ENCODE measurements at regions not wholly inside any gene's neighbourhood (a gene's known extent, or its start where the extent isn't known, plus 50 kb on each side); places are given as distances from the start of the nearest gene placed in this dataset.
"Not testable (repeated sequence)": the region's sequence is repeated elsewhere in the genome, so short reads cannot be mapped to it uniquely, and the experiment has no call there.

DNA sequence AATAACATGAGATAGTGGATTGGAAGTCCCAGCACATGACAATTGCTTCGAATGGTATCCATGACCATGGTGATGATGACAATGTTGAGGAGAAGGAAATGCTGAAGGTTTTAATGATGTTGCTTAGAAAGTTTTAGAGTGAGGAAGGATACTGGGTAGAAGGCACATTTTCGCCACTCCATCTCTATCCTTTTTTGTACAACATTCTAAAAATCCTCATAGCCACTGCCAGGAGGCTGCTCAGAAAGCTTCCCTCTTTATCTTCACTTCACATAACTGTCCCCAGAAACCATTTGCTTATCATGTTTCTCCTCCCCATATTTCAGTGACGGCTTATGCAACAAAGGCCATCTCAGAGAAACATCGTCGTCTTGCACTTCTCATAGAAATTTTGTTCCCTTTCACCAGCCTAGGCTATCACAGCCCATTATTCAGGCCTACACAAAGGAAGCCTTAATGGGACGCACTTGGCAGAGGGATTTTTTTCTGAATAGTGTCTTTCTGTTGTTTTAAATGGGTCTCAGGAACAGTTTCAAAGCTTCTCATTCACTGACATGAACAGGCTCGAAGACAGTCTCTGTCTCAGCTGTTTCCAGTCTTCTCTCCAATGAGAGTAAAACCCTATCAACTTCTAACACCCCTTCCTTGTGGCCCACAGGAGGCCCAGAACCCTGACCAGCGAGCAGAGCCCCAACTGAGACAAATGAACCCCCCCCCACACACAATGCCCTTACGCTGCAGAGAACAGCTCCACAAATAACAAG is 506.7 kb downstream of the HAPSTR1 start:
- peak; percentile 92 for DNase-seq

- DNase-seq: no peak
Measured at GRCh38 chr16:9598731-9599083, 507.3 kb downstream of the HAPSTR1 start.

DNA sequence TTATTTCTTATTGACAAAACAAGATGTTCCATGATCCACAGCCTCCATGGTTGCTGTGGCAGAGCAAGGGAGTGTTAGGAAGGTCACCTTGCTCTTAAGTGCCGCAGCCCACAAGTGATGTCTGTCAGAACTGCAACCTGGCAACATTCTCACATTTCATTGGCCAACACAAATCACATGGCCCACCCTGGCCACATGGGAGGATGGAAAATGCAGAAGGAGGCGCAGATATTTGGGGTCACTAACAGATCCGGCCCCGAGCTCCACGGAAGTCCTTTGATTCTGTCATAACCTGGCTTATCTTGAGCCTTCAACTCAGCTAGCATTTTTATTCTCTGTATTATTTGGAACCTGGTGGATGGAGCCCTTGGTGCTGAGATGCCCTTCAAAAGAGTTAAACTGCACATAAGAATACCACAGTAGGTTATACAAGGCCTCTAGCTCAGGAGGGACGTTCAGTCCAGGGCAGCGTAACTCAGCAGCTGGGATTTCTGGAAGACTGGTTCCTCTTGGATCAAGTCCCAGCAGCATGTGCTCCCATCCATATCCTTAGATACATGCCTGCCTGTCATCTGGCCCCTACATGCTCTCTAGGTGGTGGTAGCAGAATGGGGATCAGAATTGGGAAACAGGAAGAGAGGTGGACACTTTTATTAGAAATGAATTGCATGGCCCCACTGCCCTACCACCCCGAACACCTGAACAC is 508.1 kb downstream of the HAPSTR1 start:
- peak; percentile 16 for DNase-seq

DNA sequence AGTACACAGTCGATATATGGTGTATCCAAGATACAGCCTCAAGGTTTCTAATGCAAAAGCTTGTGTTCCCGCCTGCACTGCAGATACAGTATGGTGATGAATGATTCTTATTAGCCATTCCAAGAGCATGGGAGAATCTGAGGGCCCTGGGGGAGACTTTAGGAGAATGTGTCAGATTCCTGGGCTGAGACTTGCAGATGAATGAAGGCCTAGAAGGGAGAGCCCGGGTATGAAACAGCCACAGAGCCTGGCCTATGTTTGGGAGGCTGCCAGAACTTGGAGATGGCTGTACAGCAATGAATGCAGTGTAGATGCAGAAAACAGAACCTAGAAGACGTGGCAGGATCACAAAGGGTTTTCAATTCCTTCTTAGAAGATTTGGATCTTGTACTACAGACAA is 510.7 kb downstream of the HAPSTR1 start:
- no peak for DNase-seq

- DNase-seq: peak; percentile 5
Measured at GRCh38 chr16:9603316-9603715, 511.9 kb downstream of the HAPSTR1 start.

- DNase-seq: no peak
Measured at GRCh38 chr16:9607515-9608230, 516.2 kb downstream of the HAPSTR1 start.

GRCh38 chr16:9610727-9611126 is 519.3 kb downstream of the HAPSTR1 start:
- peak; percentile 38 for DNase-seq

DNA sequence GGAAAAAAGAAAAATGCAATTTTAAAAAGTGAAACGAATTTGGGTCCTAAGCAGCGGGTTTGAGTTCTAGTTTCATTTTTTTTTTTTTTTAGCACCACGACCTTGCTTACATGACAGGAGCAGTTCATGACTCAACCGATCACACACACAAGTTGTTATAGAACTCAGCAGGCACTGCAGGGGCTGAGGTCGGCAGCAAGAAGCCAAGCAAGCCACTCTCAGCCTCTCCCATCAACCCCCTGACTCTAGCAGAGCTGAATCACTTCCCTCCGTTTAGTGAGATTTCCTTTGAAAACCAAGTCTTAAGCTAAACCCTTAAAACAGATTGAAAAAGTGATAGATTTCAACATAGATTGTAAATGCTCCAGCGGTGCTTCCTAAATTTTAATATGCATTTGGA is 520.8 kb downstream of the HAPSTR1 start:
- no peak for DNase-seq

GRCh38 chr16:9614389-9614788 is 522.9 kb downstream of the HAPSTR1 start:
- DNase-seq: no peak

GRCh38 chr16:9622268-9622667 is 530.8 kb downstream of the HAPSTR1 start:
- no peak for DNase-seq

DNA sequence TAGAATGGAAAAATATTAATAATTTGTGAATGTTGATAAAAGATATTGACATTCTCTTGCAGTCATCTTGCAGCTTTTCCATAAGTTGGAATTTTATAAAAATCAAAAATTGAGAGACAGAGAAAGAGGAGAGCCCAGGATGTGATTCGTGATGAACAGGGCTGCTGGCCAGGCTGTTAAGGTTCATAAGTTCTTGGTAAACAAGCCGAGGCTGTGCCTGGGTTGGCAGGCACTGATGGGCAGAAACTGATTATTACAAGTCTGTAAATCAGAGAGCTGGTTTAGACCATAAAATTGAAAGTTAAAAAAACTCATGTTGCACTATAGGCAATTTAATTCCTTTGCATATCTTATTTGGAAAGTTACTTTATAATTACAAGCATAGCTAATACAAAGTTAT is 533.7 kb downstream of the HAPSTR1 start:
- DNase-seq: no peak

DNA sequence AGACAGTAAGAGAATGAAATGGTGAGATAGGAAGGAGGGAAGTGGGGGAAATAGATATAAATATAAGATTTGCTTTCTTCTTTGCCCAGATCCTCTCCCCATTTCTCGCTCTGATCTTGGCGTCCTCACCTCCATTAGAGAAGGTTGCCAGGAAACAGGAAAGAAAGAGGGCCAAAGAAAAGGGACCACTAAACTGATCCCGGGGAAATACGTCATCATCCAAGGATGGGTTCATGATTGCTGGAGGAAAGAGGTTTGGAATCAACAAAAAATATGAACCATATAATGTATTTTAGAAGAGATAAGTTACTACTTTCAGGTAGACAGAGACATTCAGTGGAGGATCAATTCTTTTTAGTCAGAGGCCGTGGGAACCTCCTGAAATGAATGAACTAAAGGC is 536.0 kb downstream of the HAPSTR1 start:
- DNase-seq: no peak

GRCh38 chr16:9630119-9630518 is 538.7 kb downstream of the HAPSTR1 start:
- no peak for DNase-seq

DNA sequence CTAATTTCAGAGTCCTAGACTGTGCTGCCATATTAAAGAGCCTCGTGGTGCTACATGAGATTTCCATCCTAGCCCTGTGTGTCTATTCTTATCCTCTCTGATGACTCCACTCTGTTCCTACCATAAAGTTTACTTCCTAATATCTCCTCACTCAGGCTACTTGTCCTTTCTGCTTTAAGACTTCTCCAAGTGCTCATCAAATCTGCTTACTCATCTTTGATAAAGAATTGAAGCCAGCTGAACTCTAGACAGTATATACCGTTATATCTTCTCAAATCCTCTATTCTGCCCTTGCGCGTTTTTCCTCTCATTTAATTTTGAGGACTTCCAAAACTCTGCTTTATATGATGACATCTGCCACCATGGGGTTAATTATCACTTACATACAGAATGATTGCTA is 539.5 kb downstream of the HAPSTR1 start:
- peak; percentile 2 for DNase-seq

- no peak for DNase-seq
Measured at GRCh38 chr16:9633844-9634243, 542.4 kb downstream of the HAPSTR1 start.

DNA sequence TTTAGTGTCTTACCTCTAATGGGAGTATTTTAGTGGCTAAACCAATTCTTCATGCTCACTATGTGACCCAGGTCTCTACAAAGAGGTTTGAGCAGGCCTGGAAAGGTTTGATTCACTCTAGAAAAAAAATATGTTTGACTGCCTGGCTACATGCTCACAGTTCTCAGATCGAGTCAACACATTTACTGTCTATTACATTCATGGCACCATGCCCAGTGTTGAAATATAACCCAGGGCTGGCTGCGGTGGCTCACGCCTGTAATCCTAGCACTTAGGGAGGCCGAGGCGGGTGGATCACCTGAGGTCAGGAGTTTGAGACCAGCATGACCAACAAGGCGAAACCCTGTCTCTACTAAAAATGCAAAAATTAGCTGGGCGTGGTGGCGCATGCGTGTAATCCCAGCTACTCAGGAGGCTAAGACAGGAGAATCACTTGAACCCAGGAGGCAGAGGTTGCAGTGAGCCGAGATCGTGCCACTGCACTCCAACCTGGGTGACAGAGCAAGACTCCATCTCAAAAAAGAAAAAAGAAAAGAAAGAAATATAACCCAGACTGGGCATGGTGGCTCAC is 543.8 kb downstream of the HAPSTR1 start:
- DNase-seq: not testable (repeated sequence)

GRCh38 chr16:9644258-9644657 is 538.0 kb downstream of the GRIN2A start:
- DNase-seq: no peak

DNA sequence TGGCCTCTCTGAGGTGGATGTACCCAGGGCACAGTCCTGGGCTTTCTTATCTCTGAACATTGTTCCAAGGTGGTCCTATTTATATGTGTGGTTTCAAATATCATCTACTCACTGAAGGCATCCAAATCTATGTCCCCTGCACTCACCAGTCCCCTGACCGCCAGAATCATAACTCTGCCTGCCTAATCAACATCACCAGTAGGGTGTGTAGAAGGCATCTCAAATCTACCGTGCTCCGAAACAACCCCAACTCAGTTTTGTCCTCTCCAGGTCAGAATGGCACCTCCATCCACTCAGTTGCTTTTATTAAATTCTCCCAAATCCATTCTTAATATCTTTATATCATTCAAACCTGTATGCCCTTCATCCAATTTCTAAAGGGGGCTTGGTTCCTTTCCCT is 536.3 kb downstream of the GRIN2A start:
- DNase-seq: no peak

GRCh38 chr16:9647981-9648701 is 534.1 kb downstream of the GRIN2A start:
- peak; percentile 57 for DNase-seq

GRCh38 chr16:9650284-9650683 is 531.9 kb downstream of the GRIN2A start:
- no peak for DNase-seq

GRCh38 chr16:9655051-9655450 is 527.2 kb downstream of the GRIN2A start:
- DNase-seq: no peak

- DNase-seq: no peak
Measured at GRCh38 chr16:9657641-9658040, 524.6 kb downstream of the GRIN2A start.

GRCh38 chr16:9658164-9658563 is 524.1 kb downstream of the GRIN2A start:
- no peak for DNase-seq
